ENCODE measurements at regions not wholly inside any gene's neighbourhood (a gene's known extent, or its start where the extent isn't known, plus 50 kb on each side); places are given as distances from the start of the nearest gene placed in this dataset.

DNA sequence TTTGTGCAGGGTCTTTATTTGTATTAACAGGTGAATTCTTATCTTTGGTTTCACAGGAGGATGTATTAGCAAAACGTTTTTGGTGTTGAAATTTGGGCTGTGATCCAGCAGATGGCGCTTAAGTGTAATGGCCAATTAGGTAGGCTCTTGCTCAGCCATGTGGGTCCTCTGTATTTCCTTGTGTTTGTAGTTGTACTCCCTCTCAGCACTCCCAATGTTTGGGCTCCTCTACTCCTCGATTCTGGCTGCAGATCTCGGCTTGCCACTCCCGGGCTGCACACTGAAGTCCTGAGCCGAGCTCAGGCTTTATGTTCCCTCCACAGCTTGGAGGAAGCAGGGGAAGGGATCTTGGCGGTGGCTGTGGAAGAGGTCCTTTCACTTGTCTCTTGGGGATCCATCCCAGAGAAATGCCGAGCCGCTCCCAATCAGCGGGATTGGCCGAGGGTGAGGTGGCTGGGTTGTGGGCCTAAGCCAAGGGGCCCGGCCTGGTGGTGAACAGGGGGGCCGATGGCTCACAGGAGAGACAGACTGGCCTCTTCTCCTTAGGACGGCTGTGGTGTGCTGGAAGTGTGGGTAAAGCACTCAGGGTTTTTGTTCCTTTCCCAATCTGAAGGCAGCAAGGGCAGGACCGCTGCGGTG, 133.7 kb downstream of the AEBP2 start:
- Histone ChIP-seq H2AFZ (ENCODE audit: low read length) (peak overlapping the region; percentile 53; the same call in 1 of the 2 replicates), H3K4me1 (ENCODE audit: insufficient read depth, low read length, poor library complexity, severe bottlenecking) (no peaks in the 10 kb centered on the region), H3K4me3 (ENCODE audit: low read depth, low read length, poor library complexity, severe bottlenecking) (no peak overlapping the region), H3K36me3 (ENCODE audit: insufficient read depth, low read length) (no peaks in the 10 kb centered on the region), H4K20me1 (ENCODE audit: insufficient read depth, low read length) (no peaks in the 10 kb centered on the region), H3K27ac (ENCODE audit: low read depth, low read length, poor library complexity, severe bottlenecking) (no peak overlapping the region), H3K4me2 (ENCODE audit: low read length) (no peak overlapping the region), H3K79me2 (ENCODE audit: insufficient read depth, low read depth, low read length) (no peaks in the 10 kb centered on the region), H3K9me2 (ENCODE audit: insufficient read depth, low read length) (no peaks in the 10 kb centered on the region), H3K9me3 (ENCODE audit: low read length) (no peaks in the 10 kb centered on the region)
- intact Hi-C loops (cut with micrococcal nuclease; ENCODE audit: unreplicated experiment): loop anchor here (10.0 kb wide), 1 partner anchor 288 kb away; no protein-coding TSS in a partner anchor
- no TSS peak for BruUV-seq (replicated peaks)
- TF ChIP-seq, protein P1, sequence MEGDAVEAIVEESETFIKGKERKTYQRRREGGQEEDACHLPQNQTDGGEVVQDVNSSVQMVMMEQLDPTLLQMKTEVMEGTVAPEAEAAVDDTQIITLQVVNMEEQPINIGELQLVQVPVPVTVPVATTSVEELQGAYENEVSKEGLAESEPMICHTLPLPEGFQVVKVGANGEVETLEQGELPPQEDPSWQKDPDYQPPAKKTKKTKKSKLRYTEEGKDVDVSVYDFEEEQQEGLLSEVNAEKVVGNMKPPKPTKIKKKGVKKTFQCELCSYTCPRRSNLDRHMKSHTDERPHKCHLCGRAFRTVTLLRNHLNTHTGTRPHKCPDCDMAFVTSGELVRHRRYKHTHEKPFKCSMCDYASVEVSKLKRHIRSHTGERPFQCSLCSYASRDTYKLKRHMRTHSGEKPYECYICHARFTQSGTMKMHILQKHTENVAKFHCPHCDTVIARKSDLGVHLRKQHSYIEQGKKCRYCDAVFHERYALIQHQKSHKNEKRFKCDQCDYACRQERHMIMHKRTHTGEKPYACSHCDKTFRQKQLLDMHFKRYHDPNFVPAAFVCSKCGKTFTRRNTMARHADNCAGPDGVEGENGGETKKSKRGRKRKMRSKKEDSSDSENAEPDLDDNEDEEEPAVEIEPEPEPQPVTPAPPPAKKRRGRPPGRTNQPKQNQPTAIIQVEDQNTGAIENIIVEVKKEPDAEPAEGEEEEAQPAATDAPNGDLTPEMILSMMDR (conservative IDR thresholded peaks at IDR 0.05; ENCODE audit: low read length): peak; percentile 86
- TF ChIP-seq EZH2phosphoT487 (IDR thresholded peaks at IDR 0.05; ENCODE audit: borderline replicate concordance, low read depth, low read length): no peak
- POLR2A ChIA-PET: no interaction called here
- CTCF ChIA-PET (ENCODE audit: unreplicated experiment): interaction anchor here (0.6 kb wide), 1 partner anchor 22 kb away, joined by 5 read pairs; no protein-coding TSS in a partner anchor
- DNase-seq (ENCODE audit: low spot score): peak; percentile 61

DNA sequence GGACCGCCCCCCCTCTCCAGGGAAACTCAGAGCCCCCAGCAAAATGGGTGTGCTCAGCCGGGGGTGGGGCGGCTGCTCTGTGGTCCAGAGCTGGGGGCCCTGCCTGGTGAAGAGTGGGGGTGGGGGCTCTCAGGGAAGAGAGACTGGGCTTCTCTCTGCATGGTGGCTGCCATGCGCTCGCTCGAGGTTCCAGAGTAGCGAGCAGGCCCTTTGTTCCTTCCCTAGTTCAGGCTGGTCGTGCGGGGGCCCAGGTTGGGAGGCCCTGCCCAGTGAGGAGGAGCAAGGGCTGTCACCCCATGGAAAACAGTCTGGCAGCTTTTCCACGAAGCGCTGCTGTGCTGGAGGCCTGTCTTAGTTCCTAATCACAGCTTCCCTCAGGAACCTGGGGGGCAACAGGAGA, 134.6 kb downstream of the AEBP2 start:
- H4K20me1 ChIP-seq (ENCODE audit: insufficient read depth, low read length): no peaks in the 10 kb centered on the region
- POLR2A ChIA-PET: no interaction called here
- H3K9me3 ChIP-seq (ENCODE audit: low read length): no peaks in the 10 kb centered on the region
- BruUV-seq (replicated peaks): no TSS peak
- H2AFZ ChIP-seq (ENCODE audit: low read length): no peak overlapping the region
- DNase-seq (ENCODE audit: low spot score): no peak
- H3K4me3 ChIP-seq (ENCODE audit: low read depth, low read length, poor library complexity, severe bottlenecking): no peak overlapping the region
- CTCF ChIA-PET (ENCODE audit: unreplicated experiment): no interaction called here
- no peaks in the 10 kb centered on the region for H3K79me2 ChIP-seq (ENCODE audit: insufficient read depth, low read depth, low read length)
- no peaks in the 10 kb centered on the region for H3K36me3 ChIP-seq (ENCODE audit: insufficient read depth, low read length)
- TF ChIP-seq EZH2phosphoT487 (IDR thresholded peaks at IDR 0.05; ENCODE audit: borderline replicate concordance, low read depth, low read length): no peak
- H3K4me1 ChIP-seq (ENCODE audit: insufficient read depth, low read length, poor library complexity, severe bottlenecking): no peaks in the 10 kb centered on the region
- H3K27ac ChIP-seq (ENCODE audit: low read depth, low read length, poor library complexity, severe bottlenecking): no peak overlapping the region
- intact Hi-C loops (cut with micrococcal nuclease; ENCODE audit: unreplicated experiment): loop anchor here (10.0 kb wide), 1 partner anchor 289 kb away; no protein-coding TSS in a partner anchor
- H3K9me2 ChIP-seq (ENCODE audit: insufficient read depth, low read length): no peaks in the 10 kb centered on the region
- no peak overlapping the region for H3K4me2 ChIP-seq (ENCODE audit: low read length)

DNA sequence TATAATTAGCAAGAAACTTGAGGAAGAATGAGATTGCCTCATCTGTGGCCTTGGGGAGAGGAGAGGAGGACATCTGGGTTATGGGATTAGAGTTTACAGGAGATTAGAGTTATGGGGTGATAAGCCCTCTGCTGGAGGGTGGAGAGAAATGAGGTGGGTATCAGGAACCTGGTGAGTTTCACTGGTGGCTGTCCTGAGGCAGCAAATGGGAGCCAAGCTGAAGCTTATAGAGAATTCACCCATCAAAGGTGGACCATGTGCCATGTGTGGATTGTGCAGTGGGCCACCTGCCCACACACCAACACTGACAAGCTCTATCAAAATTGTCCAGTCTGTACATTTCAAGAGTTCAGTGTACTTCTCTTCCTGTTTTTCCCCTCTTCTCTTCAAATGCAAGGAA, 135.3 kb downstream of the AEBP2 start:
- H3K4me2 ChIP-seq (ENCODE audit: low read length): no peak overlapping the region
- ChIA-PET POLR2A (no interaction called here), CTCF (ENCODE audit: unreplicated experiment) (no interaction called here)
- peak; percentile 13 for DNase-seq (ENCODE audit: low spot score)
- H3K9me2 ChIP-seq (ENCODE audit: insufficient read depth, low read length): no peaks in the 10 kb centered on the region
- no peak overlapping the region for H3K27ac ChIP-seq (ENCODE audit: low read depth, low read length, poor library complexity, severe bottlenecking)
- H2AFZ ChIP-seq (ENCODE audit: low read length): no peak overlapping the region
- intact Hi-C loops (cut with micrococcal nuclease; ENCODE audit: unreplicated experiment): loop anchor here (10.0 kb wide), 1 partner anchor 290 kb away; no protein-coding TSS in a partner anchor
- no peaks in the 10 kb centered on the region for H4K20me1 ChIP-seq (ENCODE audit: insufficient read depth, low read length)
- no peaks in the 10 kb centered on the region for H3K79me2 ChIP-seq (ENCODE audit: insufficient read depth, low read depth, low read length)
- H3K4me1 ChIP-seq (ENCODE audit: insufficient read depth, low read length, poor library complexity, severe bottlenecking): no peaks in the 10 kb centered on the region
- no peaks in the 10 kb centered on the region for H3K9me3 ChIP-seq (ENCODE audit: low read length)
- BruUV-seq (replicated peaks): no TSS peak
- H3K4me3 ChIP-seq (ENCODE audit: low read depth, low read length, poor library complexity, severe bottlenecking): no peak overlapping the region
- TF ChIP-seq, protein P1 (conservative IDR thresholded peaks at IDR 0.05; ENCODE audit: low read length): peak; percentile 40
- TF ChIP-seq EZH2phosphoT487 (IDR thresholded peaks at IDR 0.05; ENCODE audit: borderline replicate concordance, low read depth, low read length): no peak
- H3K36me3 ChIP-seq (ENCODE audit: insufficient read depth, low read length): no peaks in the 10 kb centered on the region
